OCI-LY3 (cell line): ENCODE measurements at regions not wholly inside any gene's neighbourhood (a gene's known extent, or its start where the extent isn't known, plus 50 kb on each side); places are given as distances from the start of the nearest gene placed in this dataset.

Experiments
- CTCF ChIP-seq: fragments of 200-600, 300-600 bp; sonication (generic); IDR thresholded peaks from 2 replicates; pipeline ENCODE4 v1.5.1; 2014; ENCODE audit warnings: antibody characterized with exemption, low read length, low read depth
- EZH2phosphoT487 ChIP-seq: fragments of 200-600 bp; shearing (Covaris generic); IDR thresholded peaks from 2 replicates; pipeline ENCODE4 v1.6.1; 2018; ENCODE audit warnings: antibody characterized with exemption, mixed run types, low read depth

GRCh38 chr13:55229906-55230569 is 1910.7 kb upstream of the PRR20A start:
- no peak for TF ChIP-seq CTCF
- no peak for TF ChIP-seq EZH2phosphoT487
